ENCODE measurements at regions not wholly inside any gene's neighbourhood (a gene's known extent, or its start where the extent isn't known, plus 50 kb on each side); places are given as distances from the start of the nearest gene placed in this dataset.

DNA sequence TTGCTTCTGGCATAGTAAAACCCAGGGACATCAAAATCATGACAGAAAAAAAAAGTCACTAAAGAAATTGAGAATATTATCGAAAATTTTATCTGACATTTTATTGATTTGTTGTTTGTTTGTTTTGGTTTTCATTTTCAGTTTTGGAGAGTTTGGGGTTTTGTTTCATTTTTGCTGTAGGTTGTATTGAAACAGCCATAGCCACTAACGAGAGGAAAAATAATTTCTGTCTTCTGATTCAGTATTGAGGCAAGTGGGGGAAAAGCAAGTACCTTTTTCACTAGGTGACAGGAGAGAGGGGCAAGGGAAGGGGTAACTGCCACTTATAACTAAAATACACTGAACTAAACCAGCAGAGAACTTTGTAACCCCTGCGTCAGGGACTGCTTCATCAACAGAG, 392.8 kb upstream of the NDST3 start:
- H3K27me3 ChIP-seq (ENCODE audit: insufficient read depth, low read depth, low read length): no peaks in the 10 kb centered on the region
- no peak overlapping the region for H3K27ac ChIP-seq (ENCODE audit: low read length)
- H2AFZ ChIP-seq (ENCODE audit: low read depth, low read length): no peak overlapping the region
- no peaks in the 10 kb centered on the region for H3F3A ChIP-seq (ENCODE audit: insufficient read depth, low read length, poor library complexity, severe bottlenecking)
- no peak overlapping the region for H3K4me2 ChIP-seq (ENCODE audit: low read length)
- H3K9ac ChIP-seq (ENCODE audit: low read length): no peak overlapping the region
- H3K9me2 ChIP-seq (ENCODE audit: insufficient read depth, low read length): no peaks in the 10 kb centered on the region
- no peak overlapping the region for H3K4me3 ChIP-seq (ENCODE audit: low read length)
- no peaks in the 10 kb centered on the region for H4K20me1 ChIP-seq (ENCODE audit: insufficient read depth)
- no peaks in the 10 kb centered on the region for H3K79me2 ChIP-seq (replicated peaks; ENCODE audit: insufficient read depth, low read length)
- no peaks in the 10 kb centered on the region for H3K9me3 ChIP-seq (ENCODE audit: low read length)
- H3K36me3 ChIP-seq (ENCODE audit: insufficient read depth, low read length): no peaks in the 10 kb centered on the region
- TF ChIP-seq EZH2 (IDR thresholded peaks at IDR 0.05; ENCODE audit: borderline replicate concordance, insufficient read depth, low read length, poor library complexity, severe bottlenecking) (no peak), SMC3 (conservative IDR thresholded peaks at IDR 0.05; ENCODE audit: poor library complexity) (no peak), RAD21 (conservative IDR thresholded peaks at IDR 0.05) (no peak), TAF1 (IDR thresholded peaks at IDR 0.05; ENCODE audit: low read depth) (no peak), REST (IDR thresholded peaks at IDR 0.05; ENCODE audit: borderline replicate concordance) (no peak), EP300 (conservative IDR thresholded peaks at IDR 0.05; ENCODE audit: poor library complexity, severe bottlenecking) (no peak), MXI1 (conservative IDR thresholded peaks at IDR 0.05; ENCODE audit: poor library complexity, severe bottlenecking) (no peak), CTCF (IDR thresholded peaks at IDR 0.05; ENCODE audit: poor library complexity, severe bottlenecking) (no peak), POLR2AphosphoS5 (IDR thresholded peaks at IDR 0.05) (no peak)

DNA sequence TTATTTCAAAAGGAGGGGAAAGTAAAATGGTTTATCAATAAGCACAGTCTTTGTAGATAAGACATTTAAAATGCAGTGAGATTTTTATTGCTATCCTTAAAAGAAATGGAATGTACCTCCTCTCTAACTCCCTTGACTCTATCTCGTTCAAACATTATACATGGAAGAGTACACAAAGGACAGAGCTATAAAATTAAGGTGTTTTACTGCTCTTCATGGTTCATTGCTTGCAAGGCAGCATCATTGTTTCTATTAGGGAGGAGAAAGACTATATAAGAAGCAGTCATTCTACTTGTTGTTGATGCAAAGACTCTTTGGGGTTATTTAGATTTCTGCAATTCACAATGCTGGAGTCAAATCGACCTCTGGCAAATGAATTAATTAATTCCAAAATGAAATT, 380.2 kb upstream of the NDST3 start:
- H3K36me3 ChIP-seq (ENCODE audit: insufficient read depth, low read length): no peaks in the 10 kb centered on the region
- TF ChIP-seq SMC3 (conservative IDR thresholded peaks at IDR 0.05; ENCODE audit: poor library complexity) (no peak), RAD21 (conservative IDR thresholded peaks at IDR 0.05) (no peak)

GRCh38 chr4:117660668-117661067, 373.6 kb upstream of the NDST3 start:
- no peaks in the 10 kb centered on the region for H3F3A ChIP-seq (ENCODE audit: insufficient read depth, low read length, poor library complexity, severe bottlenecking)
- no peak overlapping the region for H3K27ac ChIP-seq (ENCODE audit: low read length)
- no peaks in the 10 kb centered on the region for H4K20me1 ChIP-seq (ENCODE audit: insufficient read depth)
- H3K4me3 ChIP-seq (ENCODE audit: low read length): no peak overlapping the region
- no peaks in the 10 kb centered on the region for H3K9me2 ChIP-seq (ENCODE audit: insufficient read depth, low read length)
- no peaks in the 10 kb centered on the region for H3K27me3 ChIP-seq (ENCODE audit: insufficient read depth, low read depth, low read length)
- no peaks in the 10 kb centered on the region for H3K36me3 ChIP-seq (ENCODE audit: insufficient read depth, low read length)
- TF ChIP-seq CTCF (IDR thresholded peaks at IDR 0.05; ENCODE audit: poor library complexity, severe bottlenecking): no peak
- H3K9ac ChIP-seq (ENCODE audit: low read length): no peak overlapping the region
- no peak overlapping the region for H2AFZ ChIP-seq (ENCODE audit: low read depth, low read length)
- H3K9me3 ChIP-seq (ENCODE audit: low read length): no peaks in the 10 kb centered on the region
- no peaks in the 10 kb centered on the region for H3K79me2 ChIP-seq (replicated peaks; ENCODE audit: insufficient read depth, low read length)
- no peak overlapping the region for H3K4me2 ChIP-seq (ENCODE audit: low read length)

More for the DNA sequence above, 380.2 kb upstream of the NDST3 start:
- H2AFZ ChIP-seq (ENCODE audit: low read depth, low read length): no peak overlapping the region
- no peaks in the 10 kb centered on the region for H3K27me3 ChIP-seq (ENCODE audit: insufficient read depth, low read depth, low read length)
- H3K9ac ChIP-seq (ENCODE audit: low read length): no peak overlapping the region
- H3K4me3 ChIP-seq (ENCODE audit: low read length): no peak overlapping the region
- H3K9me3 ChIP-seq (ENCODE audit: low read length): no peaks in the 10 kb centered on the region
- no peaks in the 10 kb centered on the region for H3K9me2 ChIP-seq (ENCODE audit: insufficient read depth, low read length)
- H3F3A ChIP-seq (ENCODE audit: insufficient read depth, low read length, poor library complexity, severe bottlenecking): no peaks in the 10 kb centered on the region
- no peak overlapping the region for H3K4me2 ChIP-seq (ENCODE audit: low read length)
- H4K20me1 ChIP-seq (ENCODE audit: insufficient read depth): no peaks in the 10 kb centered on the region
- no peak overlapping the region for H3K27ac ChIP-seq (ENCODE audit: low read length)
- no peaks in the 10 kb centered on the region for H3K79me2 ChIP-seq (replicated peaks; ENCODE audit: insufficient read depth, low read length)
